ENCODE measurements at regions not wholly inside any gene's neighbourhood (a gene's known extent, or its start where the extent isn't known, plus 50 kb on each side); places are given as distances from the start of the nearest gene placed in this dataset.

DNA sequence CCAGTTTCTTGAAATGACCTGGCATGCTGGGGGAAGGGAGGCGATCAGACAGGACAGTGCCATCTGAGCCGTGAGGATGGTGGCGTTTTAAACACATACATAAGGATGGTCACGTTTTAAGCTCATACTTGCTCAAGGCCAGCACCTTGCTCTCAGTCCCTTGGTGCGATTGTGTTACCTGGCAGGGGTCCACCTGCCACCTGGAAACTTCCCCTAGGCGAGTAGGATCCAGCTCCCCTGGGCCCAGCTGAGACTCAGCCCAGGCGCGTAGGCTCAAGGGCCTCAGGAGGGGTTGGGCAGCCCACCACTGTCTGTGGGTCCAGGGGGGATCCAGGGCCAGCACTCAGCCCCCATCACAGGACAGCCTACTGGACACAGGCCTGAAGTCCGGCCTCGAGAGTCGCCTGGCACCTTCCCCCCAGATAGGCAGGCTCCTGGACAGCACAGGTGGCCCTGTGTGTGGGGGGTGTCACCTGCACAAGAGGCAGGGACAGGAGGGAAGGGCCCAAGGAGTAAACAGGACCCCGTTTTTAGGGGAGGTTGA, 185.8 kb downstream of the BRD1 start:
- H3K4me3 ChIP-seq (ENCODE audit: low read length): no peak overlapping the region
- DNase-seq: no peak
- intact Hi-C loops (cut with micrococcal nuclease): no loop called here
- 95% methylated on average over 12 of the region's 12 CpGs for WGBS (ENCODE audit: insufficient coverage)
- H3K27me3 ChIP-seq (ENCODE audit: control insufficient read depth, insufficient read depth, low read length): no peaks in the 10 kb centered on the region
- TF ChIP-seq, protein P1, sequence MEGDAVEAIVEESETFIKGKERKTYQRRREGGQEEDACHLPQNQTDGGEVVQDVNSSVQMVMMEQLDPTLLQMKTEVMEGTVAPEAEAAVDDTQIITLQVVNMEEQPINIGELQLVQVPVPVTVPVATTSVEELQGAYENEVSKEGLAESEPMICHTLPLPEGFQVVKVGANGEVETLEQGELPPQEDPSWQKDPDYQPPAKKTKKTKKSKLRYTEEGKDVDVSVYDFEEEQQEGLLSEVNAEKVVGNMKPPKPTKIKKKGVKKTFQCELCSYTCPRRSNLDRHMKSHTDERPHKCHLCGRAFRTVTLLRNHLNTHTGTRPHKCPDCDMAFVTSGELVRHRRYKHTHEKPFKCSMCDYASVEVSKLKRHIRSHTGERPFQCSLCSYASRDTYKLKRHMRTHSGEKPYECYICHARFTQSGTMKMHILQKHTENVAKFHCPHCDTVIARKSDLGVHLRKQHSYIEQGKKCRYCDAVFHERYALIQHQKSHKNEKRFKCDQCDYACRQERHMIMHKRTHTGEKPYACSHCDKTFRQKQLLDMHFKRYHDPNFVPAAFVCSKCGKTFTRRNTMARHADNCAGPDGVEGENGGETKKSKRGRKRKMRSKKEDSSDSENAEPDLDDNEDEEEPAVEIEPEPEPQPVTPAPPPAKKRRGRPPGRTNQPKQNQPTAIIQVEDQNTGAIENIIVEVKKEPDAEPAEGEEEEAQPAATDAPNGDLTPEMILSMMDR (IDR thresholded peaks at IDR 0.05): no peak
- H3K9me3 Mint-ChIP-seq: peaks cover 0 to 2% of the 10 kb centered on the region in 2 donors
- no peaks in the 10 kb centered on the region for H3K27me3 Mint-ChIP-seq (ENCODE audit: low read depth in 2 of 2)
- H3K36me3 Mint-ChIP-seq: no peaks in the 10 kb centered on the region
- no peak overlapping the region for H3K4me3 Mint-ChIP-seq
- peaks cover 4% of the 10 kb centered on the region for H3K4me1 ChIP-seq (ENCODE audit: control insufficient read depth, insufficient read depth, low read length)
- H3K27ac ChIP-seq (ENCODE audit: low read length): no peak overlapping the region
- H3K9me3 ChIP-seq (ENCODE audit: control insufficient read depth, insufficient read depth, low read length): no peaks in the 10 kb centered on the region
- ATAC-seq: no peak
- peak overlapping the region in 1 of 2 donors; percentile 57 for H3K27ac Mint-ChIP-seq
- H3K36me3 ChIP-seq (ENCODE audit: control insufficient read depth, insufficient read depth, low read length): peaks cover 4% of the 10 kb centered on the region
- H3K4me1 Mint-ChIP-seq: peaks cover 6 to 30% of the 10 kb centered on the region in 2 donors

DNA sequence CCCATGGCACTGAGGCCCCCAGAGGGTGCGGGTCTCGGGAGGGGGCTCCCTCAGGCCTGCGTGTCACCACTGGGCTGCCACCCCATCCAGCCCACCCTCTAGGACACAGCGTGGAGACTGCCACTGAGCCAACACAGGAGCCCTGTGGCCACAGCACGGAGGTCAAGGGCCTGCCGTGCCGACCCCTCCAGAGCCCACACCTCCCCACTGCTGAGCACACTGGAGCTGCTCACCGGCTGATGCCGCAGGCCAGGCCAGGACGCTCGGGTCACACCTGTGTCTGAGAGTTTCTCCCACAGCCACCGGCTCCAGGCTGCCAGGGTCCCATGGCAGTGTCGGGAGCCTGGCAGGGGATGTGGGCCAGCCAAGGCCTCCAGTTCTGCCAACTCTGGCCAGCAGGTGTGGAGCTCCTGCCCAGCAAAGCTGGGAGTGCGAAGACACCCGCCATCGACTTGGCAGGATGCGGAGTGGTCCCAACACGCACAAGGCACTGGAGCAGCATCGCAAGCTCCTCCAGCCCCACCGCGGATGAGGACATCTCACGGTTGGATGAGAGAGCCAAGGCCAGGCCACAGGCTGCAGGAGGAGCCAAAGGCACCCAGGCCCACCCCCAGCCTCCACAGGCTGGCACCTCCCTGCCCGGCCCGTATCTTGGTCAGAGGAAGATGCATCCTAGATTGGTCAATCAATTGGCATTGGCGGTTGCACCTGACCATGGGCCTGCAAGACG, 187.1 kb downstream of the BRD1 start:
- H3K4me3 Mint-ChIP-seq: no peak overlapping the region
- H3K4me1 Mint-ChIP-seq: peaks cover 2 to 22% of the 10 kb centered on the region in 2 donors
- 84% methylated on average over 26 of the region's 26 CpGs for WGBS (ENCODE audit: insufficient coverage)
- H3K27ac Mint-ChIP-seq: no peak overlapping the region
- peaks cover 0 to 2% of the 10 kb centered on the region in 2 donors for H3K9me3 Mint-ChIP-seq
- Histone ChIP-seq H3K27ac (ENCODE audit: low read length) (no peak overlapping the region), H3K9me3 (ENCODE audit: control insufficient read depth, insufficient read depth, low read length) (no peaks in the 10 kb centered on the region), H3K4me1 (ENCODE audit: control insufficient read depth, insufficient read depth, low read length) (no peaks in the 10 kb centered on the region), H3K36me3 (ENCODE audit: control insufficient read depth, insufficient read depth, low read length) (peaks cover 4% of the 10 kb centered on the region), H3K27me3 (ENCODE audit: control insufficient read depth, insufficient read depth, low read length) (no peaks in the 10 kb centered on the region), H3K4me3 (ENCODE audit: low read length) (no peak overlapping the region)
- no peaks in the 10 kb centered on the region for H3K36me3 Mint-ChIP-seq
- TF ChIP-seq, protein P1 (IDR thresholded peaks at IDR 0.05): no peak
- intact Hi-C loops (cut with micrococcal nuclease): no loop called here
- ATAC-seq (no peak), DNase-seq (no peak)
- no peaks in the 10 kb centered on the region for H3K27me3 Mint-ChIP-seq (ENCODE audit: low read depth in 2 of 2)

DNA sequence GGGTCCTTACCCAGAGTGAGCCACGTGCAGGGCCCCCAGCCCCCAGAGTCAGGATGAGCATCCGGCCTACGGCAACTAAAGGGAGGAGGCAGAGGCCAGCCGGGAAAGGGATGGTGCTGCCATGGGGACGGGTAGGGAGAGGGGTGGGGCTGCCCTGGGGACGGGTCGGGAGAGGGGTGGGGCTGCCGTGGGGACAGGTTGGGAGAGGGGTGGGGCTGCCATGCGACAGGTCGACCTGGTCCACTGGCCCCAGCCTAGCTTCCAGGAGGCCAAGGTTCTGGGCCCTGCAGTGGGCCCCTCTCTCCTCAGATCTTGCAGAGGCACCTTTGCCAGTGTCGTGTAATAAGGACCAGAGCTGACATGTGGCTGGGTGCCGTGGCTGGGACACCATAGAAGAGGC, 187.7 kb downstream of the BRD1 start:
- H3K9me3 Mint-ChIP-seq: no peaks in the 10 kb centered on the region
- Histone ChIP-seq H3K36me3 (ENCODE audit: control insufficient read depth, insufficient read depth, low read length) (peaks cover 4% of the 10 kb centered on the region), H3K4me3 (ENCODE audit: low read length) (no peak overlapping the region), H3K27ac (ENCODE audit: low read length) (no peak overlapping the region), H3K4me1 (ENCODE audit: control insufficient read depth, insufficient read depth, low read length) (no peaks in the 10 kb centered on the region), H3K27me3 (ENCODE audit: control insufficient read depth, insufficient read depth, low read length) (no peaks in the 10 kb centered on the region), H3K9me3 (ENCODE audit: control insufficient read depth, insufficient read depth, low read length) (no peaks in the 10 kb centered on the region)
- no peaks in the 10 kb centered on the region for H3K27me3 Mint-ChIP-seq (ENCODE audit: low read depth in 2 of 2)
- WGBS (ENCODE audit: insufficient coverage): 92% methylated on average over 12 of the region's 12 CpGs
- no peaks in the 10 kb centered on the region for H3K36me3 Mint-ChIP-seq
- peak overlapping the region in 1 of 2 donors; percentile 33 for H3K27ac Mint-ChIP-seq
- no peak overlapping the region for H3K4me3 Mint-ChIP-seq
- no peak for DNase-seq
- TF ChIP-seq, protein P1 (IDR thresholded peaks at IDR 0.05): no peak
- peaks cover 0 to 16% of the 10 kb centered on the region in 2 donors for H3K4me1 Mint-ChIP-seq
- ATAC-seq: no peak
- intact Hi-C loops (cut with micrococcal nuclease): no loop called here
